ENCODE measurements at regions not wholly inside any gene's neighbourhood (a gene's known extent, or its start where the extent isn't known, plus 50 kb on each side); places are given as distances from the start of the nearest gene placed in this dataset.

DNA sequence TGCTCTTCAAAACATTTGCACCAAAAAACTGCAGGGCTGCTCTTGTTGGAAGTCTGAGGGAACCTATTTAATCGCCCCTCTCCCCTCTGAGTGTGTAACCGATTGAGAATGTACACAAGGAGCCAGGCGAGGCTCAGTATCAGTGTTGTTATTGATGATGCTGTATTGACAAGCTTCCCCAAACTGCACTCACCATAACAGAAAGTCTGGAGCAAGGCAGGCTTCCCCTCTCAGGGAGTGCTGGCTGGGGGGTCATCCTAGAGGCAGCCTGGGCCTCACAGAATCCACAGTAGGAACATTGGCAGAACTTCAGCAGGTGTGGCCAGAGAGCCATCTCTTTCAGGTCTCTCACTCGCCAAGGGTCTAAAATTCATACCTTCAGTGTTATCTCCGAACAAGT is 58.1 kb upstream of the TUNAR start:
- TF ChIP-seq, protein P1, sequence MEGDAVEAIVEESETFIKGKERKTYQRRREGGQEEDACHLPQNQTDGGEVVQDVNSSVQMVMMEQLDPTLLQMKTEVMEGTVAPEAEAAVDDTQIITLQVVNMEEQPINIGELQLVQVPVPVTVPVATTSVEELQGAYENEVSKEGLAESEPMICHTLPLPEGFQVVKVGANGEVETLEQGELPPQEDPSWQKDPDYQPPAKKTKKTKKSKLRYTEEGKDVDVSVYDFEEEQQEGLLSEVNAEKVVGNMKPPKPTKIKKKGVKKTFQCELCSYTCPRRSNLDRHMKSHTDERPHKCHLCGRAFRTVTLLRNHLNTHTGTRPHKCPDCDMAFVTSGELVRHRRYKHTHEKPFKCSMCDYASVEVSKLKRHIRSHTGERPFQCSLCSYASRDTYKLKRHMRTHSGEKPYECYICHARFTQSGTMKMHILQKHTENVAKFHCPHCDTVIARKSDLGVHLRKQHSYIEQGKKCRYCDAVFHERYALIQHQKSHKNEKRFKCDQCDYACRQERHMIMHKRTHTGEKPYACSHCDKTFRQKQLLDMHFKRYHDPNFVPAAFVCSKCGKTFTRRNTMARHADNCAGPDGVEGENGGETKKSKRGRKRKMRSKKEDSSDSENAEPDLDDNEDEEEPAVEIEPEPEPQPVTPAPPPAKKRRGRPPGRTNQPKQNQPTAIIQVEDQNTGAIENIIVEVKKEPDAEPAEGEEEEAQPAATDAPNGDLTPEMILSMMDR (IDR thresholded peaks at IDR 0.05; ENCODE audit: low read depth, low read length): no peak
- H3K4me3 ChIP-seq (replicated peaks in 1 of 2; ENCODE audit: low read depth in 2 of 2, low read length in 2 of 2): no peak overlapping the region
- DNase-seq (ENCODE audit: low read depth in 2 of 2): no peak

DNA sequence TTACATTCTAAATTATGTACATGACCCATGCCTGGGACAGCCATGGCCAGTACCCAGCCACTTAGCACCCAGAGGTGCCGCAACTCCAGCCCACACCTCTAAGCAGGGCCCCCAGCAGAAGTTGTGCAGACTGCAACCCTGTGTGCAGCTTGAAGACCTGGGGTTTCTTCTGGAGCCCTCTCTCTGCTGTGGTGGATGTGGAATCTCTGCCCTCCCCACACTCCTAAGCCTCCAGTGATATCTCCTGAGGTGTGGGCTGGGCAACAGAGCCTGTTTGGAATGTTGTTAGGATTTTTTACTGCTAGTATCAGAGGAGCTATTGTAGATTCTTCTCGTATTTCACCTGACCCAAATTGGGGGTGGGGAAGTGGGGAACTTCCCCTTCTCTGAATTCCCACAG is 59.4 kb upstream of the TUNAR start:
- H3K4me3 ChIP-seq (replicated peaks in 1 of 2; ENCODE audit: low read depth in 2 of 2, low read length in 2 of 2): no peak overlapping the region
- TF ChIP-seq, protein P1 (IDR thresholded peaks at IDR 0.05; ENCODE audit: low read depth, low read length): no peak
- DNase-seq (ENCODE audit: low read depth in 2 of 2): no peak

DNA sequence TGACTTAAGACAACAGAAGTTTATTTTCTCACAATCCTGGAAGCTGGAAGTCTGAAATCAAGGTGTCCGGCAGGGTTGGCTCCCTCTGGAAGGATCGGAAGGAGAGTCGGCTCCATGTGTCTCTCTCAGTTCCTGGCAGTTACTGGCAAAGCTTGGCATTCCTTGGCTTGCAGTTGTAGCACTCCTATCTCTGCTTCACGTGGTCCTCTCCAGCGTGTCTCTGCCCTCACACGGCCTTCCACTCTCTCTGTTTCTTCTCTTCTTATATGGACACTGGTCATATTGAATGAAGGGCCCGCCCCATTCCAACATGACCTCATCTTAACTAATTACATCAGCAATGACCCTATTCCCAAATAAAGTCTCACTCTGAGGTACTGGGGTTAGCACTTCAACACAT is 60.1 kb upstream of the TUNAR start:
- H3K4me3 ChIP-seq (replicated peaks in 1 of 2; ENCODE audit: low read depth in 2 of 2, low read length in 2 of 2): no peak overlapping the region
- TF ChIP-seq, protein P1 (IDR thresholded peaks at IDR 0.05; ENCODE audit: low read depth, low read length): no peak
- no peak for DNase-seq (ENCODE audit: low read depth in 2 of 2)

DNA sequence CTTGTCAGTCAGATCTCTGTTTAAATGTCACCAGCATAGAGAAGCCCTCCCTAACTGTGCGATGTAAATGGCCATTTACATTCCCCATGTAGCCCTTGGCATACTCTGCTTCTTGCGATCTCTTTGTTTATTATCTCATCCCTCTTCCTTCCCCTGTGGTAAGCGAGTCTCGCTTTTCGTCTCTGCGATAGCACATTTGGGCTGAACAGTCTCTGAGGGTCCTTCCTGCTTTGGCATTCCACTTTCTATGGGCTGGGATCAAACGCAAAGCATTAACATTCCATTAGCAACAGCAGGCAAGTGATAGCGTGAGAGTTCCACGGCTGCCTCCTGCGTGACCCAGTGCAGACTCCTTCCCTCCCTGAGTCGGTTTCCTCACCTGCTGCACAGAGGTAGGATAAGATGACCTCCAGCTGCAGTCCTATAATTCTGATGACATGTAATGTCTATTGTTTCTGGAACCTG is 61.4 kb upstream of the TUNAR start:
- no peak overlapping the region for H3K4me3 ChIP-seq (replicated peaks in 1 of 2; ENCODE audit: low read depth in 2 of 2, low read length in 2 of 2)
- DNase-seq (ENCODE audit: low read depth in 2 of 2): no peak
- TF ChIP-seq, protein P1 (IDR thresholded peaks at IDR 0.05; ENCODE audit: low read depth, low read length): no peak

DNA sequence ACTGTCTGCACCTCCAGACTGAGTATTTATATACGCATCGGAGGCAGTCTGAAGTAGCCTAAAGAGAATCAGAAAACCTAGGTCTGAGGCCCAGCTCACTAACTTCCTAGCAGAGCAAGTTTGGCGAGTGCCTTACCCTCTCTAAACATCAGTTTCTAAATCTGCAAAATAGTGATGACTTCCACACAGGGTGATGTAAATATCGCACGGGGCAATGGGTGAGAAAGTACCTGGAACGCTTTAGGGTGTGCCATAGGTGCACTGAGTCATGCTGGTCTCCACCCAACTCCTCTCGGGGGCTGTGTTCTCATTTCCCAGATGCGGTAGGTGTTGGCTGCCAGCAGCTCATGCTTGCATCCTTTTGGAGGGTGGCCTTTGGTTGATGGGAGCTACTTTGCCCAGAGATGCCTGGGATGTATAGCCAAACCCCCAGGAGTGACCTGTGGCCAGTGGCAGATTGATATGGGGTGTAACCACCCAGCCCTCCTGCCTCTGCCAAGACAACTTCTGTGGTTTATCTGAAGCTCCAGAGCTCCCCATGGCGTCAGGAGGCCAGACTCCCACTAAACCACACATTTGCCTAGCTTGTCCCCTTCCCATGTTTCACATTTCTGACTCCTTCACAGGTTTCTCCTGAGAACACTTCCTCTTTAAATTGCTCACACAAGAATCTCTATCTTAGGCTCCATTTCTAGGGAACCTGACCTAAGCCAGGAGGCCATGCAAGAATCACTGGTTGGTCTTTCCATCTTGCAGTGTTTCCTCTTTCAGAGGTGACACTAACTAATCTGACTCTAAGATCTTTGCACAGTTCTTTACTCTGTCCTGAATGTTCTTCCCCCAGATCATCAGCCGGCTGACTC is 62.0 kb upstream of the TUNAR start:
- no peak overlapping the region for H3K4me3 ChIP-seq (replicated peaks in 1 of 2; ENCODE audit: low read depth in 2 of 2, low read length in 2 of 2)
- TF ChIP-seq, protein P1 (IDR thresholded peaks at IDR 0.05; ENCODE audit: low read depth, low read length): no peak
- no peak for DNase-seq (ENCODE audit: low read depth in 2 of 2)

DNA sequence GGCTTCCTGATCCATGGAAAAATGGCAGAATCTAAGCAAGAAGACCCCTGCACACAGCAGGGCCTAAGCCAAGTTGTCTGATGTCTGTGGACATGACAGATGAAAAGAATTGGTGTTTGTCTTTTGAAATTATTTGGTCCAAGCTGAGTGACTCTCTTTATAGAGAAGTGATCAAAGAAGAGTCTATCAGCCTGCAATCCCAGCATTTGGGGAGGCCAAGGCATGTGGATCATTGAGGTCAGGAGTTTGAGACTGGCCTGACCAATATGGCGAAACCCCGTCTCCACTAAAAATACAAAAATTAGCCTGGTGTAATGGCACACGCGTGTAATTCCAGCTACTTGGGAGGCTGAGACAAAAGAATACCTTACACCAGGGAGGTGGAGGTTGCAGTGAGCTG is 64.8 kb upstream of the TUNAR start:
- TF ChIP-seq, protein P1 (IDR thresholded peaks at IDR 0.05; ENCODE audit: low read depth, low read length): no peak
- no peak for DNase-seq (ENCODE audit: low read depth in 2 of 2)
- H3K4me3 ChIP-seq (replicated peaks in 1 of 2; ENCODE audit: low read depth in 2 of 2, low read length in 2 of 2): no peak overlapping the region

Measured in cardiac fibroblast (primary cell).